ENCODE measurements at regions not wholly inside any gene's neighbourhood (a gene's known extent, or its start where the extent isn't known, plus 50 kb on each side); places are given as distances from the start of the nearest gene placed in this dataset.

DNA sequence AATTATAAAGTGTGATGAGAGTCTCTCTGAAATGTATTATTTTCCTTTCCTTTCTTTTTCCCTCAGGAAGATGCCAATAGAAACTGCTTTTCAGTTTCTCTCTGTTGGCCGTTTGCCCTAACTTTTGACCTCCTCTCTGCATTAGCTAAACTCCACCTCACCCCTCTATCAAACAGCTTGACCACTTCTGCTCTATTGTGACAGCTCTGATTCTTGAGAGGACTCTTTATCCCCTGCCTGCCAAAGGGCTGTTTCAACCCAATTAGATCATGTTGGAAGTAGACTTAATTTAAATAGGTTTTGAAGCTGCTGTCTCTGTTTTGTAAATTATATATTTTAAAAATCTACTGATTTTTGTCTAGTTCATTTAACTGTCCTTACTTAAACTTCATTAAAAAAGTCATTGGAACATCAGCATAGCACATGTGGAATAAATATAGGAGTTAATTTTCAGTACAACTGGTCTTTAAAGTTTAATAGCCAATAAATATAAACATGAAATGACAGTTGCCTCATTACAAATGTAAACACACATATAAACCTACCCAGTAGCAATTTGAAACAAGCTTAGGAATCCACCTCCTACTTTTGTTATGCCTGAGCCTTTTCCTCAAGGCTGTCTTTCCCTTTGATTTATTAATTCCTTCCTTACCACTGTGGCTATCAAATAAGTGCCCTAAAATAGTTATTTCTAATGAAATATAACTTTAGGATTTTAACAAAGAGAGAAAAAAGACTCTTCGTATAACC lies 152.0 kb downstream of the CHRM3 start:
- DNase-seq (ENCODE audit: low read depth in 2 of 2): no peak

DNA sequence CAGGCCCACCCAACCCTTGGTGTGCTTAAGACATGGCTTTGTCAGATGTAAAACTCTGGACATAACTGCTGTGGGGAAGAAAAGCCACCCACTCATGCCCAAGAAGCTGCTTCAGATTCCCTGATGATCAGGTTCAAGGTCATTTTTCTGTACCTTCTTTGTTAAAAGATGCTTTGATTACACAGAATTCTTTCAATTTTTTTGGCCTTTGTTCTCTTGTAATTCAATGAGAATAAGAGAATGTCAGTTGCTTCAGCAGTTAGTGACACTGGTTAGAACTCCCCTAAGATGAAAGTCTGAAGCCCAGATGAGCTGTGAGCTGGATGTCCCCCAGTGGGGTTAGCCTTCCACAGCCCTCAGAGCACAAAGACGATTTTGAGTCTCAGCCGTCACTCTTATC lies 152.7 kb downstream of the CHRM3 start:
- DNase-seq (ENCODE audit: low read depth in 2 of 2): no peak

DNA sequence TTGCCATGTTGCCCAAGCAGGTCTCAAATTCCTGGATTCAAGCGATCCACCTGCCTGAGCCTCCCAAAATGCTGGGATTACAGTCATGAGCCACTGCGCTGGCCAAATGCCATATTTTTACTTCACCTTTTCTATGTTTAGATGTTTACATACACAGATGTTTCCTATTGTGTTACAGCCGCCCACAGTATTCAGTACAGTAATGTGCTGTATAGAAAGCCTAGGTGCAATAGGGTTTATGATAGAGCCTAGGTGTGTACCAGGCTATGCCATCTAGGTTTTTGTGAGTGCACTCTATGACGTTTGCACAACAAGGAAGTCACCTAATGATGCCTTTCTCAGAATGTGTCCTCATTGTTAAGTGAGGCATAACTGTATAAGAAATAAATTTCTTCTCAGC lies 153.4 kb downstream of the CHRM3 start:
- DNase-seq (ENCODE audit: low read depth in 2 of 2): no peak

DNA sequence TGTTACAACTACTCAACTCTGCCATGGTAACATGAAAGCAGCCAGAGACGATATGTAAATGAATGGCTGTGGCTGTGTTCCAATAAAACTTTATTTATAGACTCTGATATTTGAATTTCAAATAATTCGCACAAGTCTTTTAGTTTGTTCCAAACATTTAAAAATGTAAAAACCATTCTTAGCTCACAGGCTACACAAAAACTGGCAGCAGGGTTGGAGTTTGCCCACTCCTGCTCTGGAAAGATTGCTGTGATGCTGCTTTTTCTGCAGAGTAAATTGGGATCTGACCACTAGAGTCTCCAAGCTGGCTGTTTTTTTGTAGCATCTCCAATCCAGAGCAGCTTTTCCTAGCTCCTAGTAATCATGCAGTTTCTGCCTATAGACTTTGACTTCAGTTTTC lies 157.5 kb downstream of the CHRM3 start:
- DNase-seq (ENCODE audit: low read depth in 2 of 2): no peak

DNA sequence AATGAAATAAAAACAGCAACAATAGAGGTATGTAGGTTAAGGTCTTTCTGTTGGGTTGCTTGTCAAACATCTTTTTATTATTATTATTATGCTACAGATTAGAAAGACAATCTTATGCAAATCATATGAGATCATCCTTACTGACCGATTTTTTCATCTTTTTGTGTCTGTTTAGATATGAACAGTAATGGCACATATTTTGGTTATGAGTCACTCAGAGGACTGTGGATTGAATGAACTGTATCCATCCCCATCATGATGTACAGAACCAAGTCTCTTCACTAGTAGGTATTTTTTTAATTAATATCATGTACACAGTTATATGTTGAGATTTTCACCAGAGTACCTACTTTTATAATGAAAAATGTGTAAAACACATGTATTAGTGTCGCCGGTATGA lies 159.1 kb downstream of the CHRM3 start:
- DNase-seq (ENCODE audit: low read depth in 2 of 2): no peak

DNA sequence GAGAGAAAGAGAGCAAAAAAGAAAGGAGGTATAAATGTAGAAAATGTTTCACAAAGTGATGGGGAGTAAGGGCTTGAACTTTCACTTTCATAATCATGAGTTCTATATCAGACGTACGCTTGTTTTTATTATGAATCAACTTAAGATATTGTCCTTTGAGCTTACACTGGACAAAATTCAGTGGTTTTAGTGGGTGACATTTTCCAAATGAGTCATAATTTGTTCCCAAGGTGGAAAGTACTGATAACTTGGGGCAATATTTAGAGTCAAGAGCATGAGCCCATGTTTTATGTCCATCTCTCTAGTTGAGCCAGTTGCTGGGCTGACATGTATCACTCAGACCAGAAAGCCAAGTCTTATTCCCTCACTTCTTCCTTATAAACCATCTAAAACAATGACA lies 161.6 kb downstream of the CHRM3 start:
- DNase-seq (ENCODE audit: low read depth in 2 of 2): no peak

DNA sequence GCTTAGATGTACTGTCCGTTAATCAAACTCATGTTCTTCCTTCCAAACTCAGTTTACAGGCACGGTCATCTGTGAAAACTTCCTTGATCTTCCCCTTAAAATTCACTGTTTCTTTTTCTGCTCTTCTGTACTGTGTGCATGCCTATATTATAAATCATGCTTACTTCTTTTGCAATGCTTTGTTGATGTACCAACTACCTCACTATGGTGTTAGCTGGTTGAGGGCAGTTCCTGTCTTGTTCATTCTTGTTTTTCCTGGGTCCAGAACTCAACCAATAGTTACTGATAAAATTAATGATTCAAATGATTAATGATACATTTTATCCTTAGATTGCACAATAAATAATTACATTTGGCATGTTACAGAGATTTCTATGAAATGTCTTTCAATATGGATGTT lies 163.8 kb downstream of the CHRM3 start:
- no peak for DNase-seq (ENCODE audit: low read depth in 2 of 2)

DNA sequence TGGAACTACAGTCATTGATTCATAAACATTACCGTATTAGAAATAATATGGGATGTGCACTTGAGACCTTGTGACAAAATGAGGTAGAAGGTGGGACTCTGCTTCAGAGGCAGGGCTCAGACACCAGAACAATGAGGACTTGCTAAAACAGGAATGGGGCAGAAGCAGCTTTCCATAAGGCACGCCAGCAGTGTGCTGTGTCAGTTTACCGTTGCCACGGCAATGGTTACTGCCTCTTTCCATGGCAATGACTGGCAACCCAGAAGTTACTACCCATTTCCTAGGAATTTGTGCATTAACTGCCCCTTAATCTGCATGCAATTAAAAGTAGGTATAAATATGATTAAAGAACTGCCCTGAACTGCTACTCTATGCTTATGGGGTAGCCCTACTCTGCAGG lies 169.0 kb downstream of the CHRM3 start:
- no peak for DNase-seq (ENCODE audit: low read depth in 2 of 2)

DNA sequence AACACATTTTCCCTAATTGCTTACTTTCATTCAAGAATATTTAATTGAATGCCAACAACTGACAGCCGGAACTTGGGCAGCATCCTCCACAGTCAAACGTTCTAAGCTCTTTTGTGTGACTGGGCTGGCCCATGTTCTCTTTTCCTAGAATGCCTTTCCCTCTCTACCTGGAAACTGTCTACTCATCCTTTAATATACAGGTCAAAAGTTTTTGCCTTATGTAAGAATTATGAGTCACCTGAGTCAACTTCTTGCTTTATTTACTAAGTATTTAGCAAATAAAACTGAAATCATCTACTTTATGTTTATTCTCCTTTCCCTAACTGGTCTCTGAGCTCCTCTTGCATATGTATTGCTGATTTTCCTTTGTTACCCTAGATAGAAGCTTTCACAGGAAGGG lies 172.2 kb downstream of the CHRM3 start:
- no peak for DNase-seq (ENCODE audit: low read depth in 2 of 2)

DNA sequence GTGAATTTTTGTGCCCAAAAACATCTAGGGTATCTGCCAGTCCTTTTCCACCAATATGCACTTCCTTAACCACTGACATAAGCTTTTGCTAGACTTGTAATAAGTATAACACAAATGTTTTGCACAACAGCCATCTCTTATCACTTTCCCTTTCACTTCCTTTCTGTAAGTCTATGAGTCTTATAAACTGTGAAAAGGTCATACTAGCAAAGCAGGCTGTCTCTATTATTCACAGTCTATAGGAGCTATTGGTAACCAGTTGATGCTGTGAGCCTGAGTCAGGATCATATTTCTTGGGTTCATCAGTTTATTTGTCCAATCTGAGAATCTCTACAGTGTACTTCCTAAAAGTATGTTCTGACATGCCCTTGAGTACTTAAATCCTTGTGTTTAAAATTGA lies 172.6 kb downstream of the CHRM3 start:
- no peak for DNase-seq (ENCODE audit: low read depth in 2 of 2)

DNA sequence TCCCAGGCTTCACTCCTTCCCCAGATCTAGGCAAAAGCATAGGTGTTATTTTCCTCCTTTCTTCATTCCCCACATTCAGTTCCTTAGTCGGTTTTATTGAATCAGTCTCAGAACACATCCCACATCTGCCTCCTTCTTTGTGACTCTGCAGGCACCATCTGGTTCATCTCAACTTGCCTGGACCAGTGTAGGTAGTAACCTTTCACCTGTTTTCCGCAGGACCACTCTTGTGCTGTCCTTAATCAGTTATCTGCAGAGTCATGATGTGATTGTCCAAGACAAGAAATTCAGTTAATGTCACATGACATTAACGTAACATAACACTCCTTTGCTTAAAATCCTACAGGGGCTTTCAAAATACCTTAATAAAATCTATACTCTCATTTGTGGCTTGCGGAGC lies 174.6 kb downstream of the CHRM3 start:
- no peak for DNase-seq (ENCODE audit: low read depth in 2 of 2)

DNA sequence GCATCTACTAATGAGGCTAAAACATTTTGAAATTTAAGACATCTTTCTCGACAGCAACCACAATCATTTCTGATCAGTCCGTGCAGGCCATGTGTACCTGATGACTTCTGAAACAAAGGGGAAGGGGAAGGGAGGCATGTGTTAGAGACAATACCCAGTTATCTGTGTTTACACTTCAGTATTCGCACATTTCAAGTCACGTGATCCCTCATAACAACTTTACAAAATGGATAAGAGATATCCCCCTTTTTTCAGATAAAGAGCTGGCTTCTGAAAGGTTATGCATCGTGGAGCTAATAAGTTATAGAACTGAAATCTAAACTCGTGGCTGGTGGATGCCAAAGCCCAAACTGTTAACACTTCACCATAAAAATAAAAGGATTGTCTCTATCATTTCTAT lies 175.7 kb downstream of the CHRM3 start:
- no peak for DNase-seq (ENCODE audit: low read depth in 2 of 2)

DNA sequence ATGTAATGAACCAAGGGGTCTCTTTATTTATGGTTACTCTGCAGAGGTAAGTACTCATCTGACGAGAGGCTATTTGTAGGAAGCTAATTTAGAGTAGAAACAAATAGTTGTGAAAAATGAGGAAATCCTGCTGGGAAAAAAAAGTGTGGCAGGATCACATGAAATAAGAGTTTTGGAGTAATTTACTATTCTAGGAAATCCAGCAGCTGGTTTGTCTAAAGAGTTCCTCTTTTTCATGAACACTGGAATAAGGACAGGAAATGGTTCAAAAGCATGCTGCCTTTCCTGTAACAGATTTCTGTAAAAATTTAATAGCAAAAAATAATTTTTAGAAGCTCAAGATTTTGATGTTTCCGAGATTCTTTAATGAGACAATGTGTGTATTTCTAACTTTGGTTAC lies 177.3 kb downstream of the CHRM3 start:
- no peak for DNase-seq (ENCODE audit: low read depth in 2 of 2)

DNA sequence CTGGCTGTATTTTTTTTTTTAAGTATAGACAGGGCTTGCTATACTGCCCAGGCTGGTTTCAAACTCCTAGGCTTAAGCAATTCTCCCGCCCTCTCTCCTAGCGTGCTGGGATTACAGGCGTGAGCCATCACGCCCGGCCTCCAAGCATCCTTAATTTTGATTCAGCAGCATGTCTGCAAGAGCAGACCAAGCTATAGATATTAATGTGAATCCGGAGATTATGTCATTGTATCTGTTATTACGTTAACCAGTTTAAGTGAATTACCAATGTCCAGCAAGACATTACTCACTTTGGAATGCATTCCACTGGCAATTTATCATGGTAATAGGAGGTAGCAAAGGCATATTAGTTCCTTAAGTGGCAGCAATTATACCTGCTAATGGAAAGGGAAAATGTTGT lies 179.7 kb downstream of the CHRM3 start:
- no peak for DNase-seq (ENCODE audit: low read depth in 2 of 2)

DNA sequence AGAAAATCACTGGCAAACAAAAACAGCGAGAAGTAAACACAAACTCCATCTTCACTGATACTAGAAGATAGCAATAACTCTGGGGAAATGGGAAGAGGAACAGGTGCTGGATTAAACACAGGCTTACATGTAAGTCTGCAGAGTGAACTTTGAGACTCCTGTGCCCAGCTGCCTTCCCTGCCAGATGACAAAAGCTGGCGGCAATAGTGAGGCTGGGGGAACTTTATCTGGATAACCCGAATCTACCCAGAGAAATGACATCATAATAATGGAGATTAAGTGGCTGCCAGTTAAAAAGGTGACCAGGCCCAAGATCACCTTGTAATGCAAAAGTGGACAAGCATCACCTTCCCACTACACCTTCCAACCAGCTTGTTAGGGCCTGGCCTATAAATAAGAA lies 184.5 kb downstream of the CHRM3 start:
- DNase-seq (ENCODE audit: low read depth in 2 of 2): no peak

DNA sequence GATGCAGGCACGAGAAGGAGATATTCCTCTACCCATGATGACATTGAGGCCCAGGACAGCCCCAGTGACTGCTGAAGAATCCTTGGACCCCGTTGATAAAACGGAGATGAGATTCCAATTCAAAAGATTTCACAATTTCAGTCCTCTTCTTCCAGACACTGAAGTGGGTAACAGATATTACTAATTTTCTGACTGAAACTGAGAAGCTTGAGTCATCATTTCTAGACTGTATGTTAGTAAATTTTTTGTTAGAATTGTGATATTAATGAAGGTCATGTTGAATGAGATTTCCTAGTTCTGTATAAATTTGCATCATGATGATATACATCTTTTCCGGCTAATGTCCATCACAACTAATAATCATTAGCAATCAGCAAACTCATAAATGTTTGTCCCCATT lies 185.8 kb downstream of the CHRM3 start:
- DNase-seq (ENCODE audit: low read depth in 2 of 2): no peak

DNA sequence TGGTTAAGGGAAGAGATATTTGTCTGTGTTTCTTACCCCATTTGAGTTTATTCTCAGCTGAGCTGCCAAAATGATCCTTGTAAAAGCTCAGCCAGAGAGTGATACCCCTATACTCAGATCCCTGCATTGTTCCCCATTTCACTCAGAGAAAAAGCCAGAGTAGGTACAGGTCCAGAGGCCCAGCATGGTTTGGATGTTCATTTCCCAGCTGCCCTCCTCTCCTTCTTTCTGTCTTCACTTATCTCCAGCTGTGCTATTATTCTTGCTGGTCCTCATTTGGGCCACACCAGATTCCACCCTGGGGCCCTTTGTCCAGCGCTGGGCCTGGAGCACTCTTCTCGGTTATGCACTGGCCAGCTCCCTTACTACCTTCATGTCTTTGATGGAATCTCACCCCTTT lies 187.7 kb downstream of the CHRM3 start:
- DNase-seq (ENCODE audit: low read depth in 2 of 2): no peak

DNA sequence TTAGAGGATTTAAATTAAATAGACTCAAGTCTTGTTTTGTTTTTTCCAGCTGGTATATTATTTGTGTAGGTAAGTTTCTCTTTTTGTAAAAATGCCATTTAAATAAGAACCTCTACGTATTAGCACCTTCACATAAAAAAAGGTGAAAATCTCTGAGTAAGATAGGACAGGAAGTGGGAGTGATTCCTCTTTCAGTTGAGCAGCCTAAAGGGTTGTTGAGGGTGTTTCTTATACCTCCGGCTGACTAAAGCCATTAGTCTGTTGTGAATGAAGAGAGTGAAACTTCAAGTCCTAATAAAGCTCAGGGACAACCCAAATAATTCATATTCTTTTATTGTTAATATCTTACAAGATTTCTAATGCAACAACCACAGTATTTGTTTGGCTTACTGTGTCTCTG lies 188.7 kb downstream of the CHRM3 start:
- no peak for DNase-seq (ENCODE audit: low read depth in 2 of 2)

DNA sequence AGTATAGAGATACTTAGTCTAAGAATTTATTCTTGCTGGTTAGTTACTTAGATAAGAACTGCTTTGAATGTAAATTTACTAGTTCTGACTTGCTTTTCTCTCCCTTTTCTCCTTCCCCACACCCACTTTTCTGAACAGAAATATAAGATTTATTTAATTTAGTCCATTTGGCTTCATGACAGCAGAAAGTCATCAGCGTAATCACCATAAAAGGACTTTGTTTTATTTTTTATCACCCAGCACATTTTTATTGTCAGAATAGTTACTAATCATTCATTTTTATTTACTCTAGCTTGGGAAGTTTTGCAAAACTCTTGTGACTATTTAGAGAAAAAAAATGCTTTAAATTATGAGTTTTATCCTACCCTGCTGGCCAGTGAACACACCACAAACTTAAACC lies 197.2 kb downstream of the CHRM3 start:
- DNase-seq (ENCODE audit: low read depth in 2 of 2): no peak

DNA sequence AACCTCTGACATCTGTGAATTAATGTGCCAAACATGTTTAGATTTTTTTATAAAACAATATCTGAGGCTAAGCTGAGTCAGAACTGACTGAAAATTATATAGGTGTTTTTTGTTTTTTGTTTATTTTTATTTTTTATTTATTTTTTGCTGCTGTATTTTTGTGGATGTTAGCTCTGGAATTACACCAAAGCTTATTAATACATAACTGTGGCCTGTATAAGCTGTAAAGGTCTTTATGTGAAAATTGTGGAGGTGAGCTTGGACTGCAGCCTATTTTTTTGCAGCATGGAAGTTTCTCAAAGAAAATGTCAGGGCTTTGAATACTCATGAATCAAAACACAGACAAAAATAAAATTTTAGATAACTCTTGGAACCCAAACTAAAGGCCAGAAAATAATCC lies 199.8 kb downstream of the CHRM3 start:
- DNase-seq (ENCODE audit: low read depth in 2 of 2): no peak

DNA sequence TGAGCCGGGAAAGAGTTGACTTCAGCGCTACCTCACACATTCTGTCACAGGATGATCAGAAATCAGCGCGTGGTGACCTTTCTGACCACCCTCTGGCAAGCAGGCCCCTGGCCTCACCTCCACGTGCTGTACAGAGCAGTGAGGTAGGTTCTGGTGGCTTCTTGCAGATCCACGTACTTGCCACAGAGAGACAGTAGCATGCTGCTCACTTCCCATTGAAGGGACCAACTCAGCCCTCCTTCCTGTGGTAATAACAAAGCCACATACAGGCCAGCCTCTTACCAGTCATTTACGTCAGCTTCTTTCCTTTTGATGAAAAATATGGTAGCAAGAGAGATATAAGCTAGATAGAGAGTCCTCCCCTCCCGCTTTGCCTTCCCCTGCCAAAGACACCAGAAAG lies 200.7 kb downstream of the CHRM3 start:
- no peak for DNase-seq (ENCODE audit: low read depth in 2 of 2)

DNA sequence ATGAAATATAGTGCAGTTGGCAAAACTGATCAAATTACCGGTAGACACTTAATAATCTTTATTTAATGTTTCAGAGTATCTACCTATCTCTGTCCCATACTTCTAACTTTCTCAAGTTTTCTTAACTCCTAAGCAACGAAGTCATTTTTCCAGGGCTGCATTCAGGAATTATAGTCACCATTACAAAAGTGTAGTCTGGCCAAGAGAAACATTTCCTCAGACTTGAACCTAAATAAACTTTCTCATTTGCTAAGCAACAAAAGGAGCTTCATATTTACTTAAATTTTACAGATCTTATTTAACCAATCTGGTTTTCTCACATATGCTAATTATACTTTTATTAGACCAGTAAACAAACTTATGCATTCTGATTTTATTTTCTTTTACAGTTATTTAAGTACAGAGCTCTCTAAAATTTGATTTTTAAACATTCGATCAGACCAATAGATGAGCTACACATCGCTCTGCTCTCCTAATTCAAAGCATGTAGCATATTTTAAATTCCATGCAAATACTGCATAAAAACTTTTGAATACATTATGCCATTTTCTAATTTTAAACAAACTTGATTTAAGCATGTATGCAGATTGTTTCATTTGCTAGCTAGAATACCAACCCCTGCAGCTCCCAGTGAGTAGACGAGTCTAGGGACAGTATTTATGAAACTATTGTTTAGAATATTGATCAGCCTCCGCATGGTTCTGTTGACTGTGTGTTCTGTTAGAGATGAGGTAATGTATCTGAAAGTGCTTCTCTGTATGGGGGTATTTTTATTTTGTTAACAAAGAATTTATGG lies 201.4 kb downstream of the CHRM3 start:
- no peak for DNase-seq (ENCODE audit: low read depth in 2 of 2)

DNA sequence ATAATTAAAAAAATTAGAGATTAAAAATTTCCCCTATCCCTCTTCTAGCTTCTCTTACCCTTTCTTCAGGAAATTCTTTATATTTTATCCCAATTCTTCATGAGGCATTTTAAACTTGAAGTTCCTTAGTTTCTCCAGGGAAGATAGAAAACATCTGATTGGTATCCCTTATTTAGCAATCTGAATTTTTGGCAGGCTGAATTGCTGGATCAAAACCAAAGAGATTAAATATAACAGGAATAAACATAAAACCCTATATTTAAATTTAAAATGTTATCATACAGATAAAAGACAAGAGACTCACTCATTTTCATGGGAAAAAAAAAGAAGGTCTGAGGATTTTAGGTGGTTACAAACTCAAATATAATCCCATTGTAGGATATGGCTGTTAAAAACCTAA lies 204.2 kb downstream of the CHRM3 start:
- DNase-seq (ENCODE audit: low read depth in 2 of 2): no peak

DNA sequence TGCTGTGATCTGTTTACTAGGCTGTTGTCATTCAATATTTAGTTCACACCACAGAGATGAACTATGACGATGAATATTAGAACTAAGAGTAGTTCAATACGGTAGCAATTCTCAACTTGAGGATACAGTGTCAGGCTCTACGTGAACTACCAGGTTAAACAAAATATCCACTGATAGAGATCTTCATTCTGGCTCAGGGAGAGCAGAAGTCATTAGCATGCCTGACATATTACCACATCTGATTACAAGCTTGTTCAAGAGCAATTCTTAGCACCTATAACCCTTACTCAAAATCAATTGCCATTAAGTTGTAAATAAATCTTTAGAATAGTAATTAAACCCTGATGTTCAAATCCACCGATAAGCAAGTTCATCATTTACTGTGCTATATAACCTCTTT lies 207.2 kb downstream of the CHRM3 start:
- DNase-seq (ENCODE audit: low read depth in 2 of 2): no peak

Data from fibroblast of skin of left biceps (primary cell).